Breast epithelium (tissue), 3 donors: ENCODE measurements at regions not wholly inside any gene's neighbourhood (a gene's known extent, or its start where the extent isn't known, plus 50 kb on each side); places are given as distances from the start of the nearest gene placed in this dataset.

Experiments
- CTCF ChIP-seq, 3 donors: fragments of 450-650 bp; IDR thresholded peaks; one replicate each; pipeline ENCODE4 v1.5.1; 2016 to 2017; ENCODE audit warnings: antibody characterized with exemption in 3 of 3, mild to moderate bottlenecking in 3 of 3, moderate library complexity in 3 of 3
- POLR2A ChIP-seq: fragments of 450-650 bp; IDR thresholded peaks from one replicate; pipeline ENCODE4 v1.6.1; 2016; ENCODE audit warnings: antibody characterized with exemption, mild to moderate bottlenecking, moderate library complexity
- POLR2AphosphoS5 ChIP-seq, 3 donors: sonication (generic); formaldehyde crosslinking; IDR thresholded peaks; one replicate each; pipeline ENCODE4 v1.6.1; 2017; ENCODE audit warnings: antibody characterized with exemption in 3 of 3

GRCh38 chr13:79126706-79127105, 279.3 kb downstream of the RBM26 start:
- TF ChIP-seq CTCF (IDR thresholded peaks at IDR 0.05), result no peak
- no peak for TF ChIP-seq POLR2A
- TF ChIP-seq POLR2AphosphoS5 (IDR thresholded peaks at IDR 0.05), result no peak
